Eye (tissue), 1 donor: ENCODE measurements at regions not wholly inside any gene's neighbourhood (a gene's known extent, or its start where the extent isn't known, plus 50 kb on each side); places are given as distances from the start of the nearest gene placed in this dataset.
"Not testable (repeated sequence)": the region's sequence is repeated elsewhere in the genome, so short reads cannot be mapped to it uniquely, and the experiment has no call there.

ENCODE experiments used
- DNase-seq: peaks from one replicate; pipeline ENCODE4 v3.0.0-alpha.2; 2015

DNA sequence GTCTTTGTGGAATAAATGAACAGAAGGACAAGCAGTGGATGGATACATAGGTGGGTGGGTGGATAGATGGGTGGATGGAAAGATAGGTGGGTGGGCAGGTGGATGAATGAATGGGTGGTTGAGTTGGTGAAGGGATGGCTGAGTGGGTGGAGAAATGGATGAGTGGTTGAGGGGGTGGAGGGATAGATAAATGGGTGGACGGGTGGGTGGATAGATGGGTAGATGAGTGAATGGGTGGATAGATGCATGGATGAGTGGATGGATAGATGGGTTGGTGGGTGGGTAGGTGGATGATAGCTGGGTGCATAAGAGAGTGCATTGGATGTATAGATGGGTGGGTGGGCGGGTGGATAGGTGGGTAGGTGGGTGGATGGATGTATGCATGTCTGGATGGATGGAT lies 63.5 kb downstream of the UNC93B1 start:
- not testable (repeated sequence) for DNase-seq

DNA sequence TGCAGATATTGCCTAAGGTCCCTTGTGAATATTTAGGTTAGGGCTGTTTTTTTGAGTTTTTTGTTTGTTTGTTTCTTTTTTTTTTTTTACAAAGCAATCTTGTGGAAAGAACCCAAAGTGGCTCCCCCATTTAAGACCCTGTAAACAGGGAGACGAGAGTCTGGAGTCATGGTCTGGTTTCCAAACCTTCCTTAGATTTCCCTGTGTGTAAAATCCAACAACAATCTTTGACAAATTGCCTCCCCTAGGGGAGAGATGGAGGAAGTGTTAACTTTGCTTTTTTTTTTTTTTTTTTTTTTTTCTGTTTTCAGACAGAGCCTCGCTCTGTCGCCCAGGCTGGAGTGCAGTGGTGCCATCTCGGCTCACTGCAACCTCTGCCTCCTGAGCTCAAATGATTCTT lies 64.9 kb downstream of the UNC93B1 start:
- not testable (repeated sequence) for DNase-seq

DNA sequence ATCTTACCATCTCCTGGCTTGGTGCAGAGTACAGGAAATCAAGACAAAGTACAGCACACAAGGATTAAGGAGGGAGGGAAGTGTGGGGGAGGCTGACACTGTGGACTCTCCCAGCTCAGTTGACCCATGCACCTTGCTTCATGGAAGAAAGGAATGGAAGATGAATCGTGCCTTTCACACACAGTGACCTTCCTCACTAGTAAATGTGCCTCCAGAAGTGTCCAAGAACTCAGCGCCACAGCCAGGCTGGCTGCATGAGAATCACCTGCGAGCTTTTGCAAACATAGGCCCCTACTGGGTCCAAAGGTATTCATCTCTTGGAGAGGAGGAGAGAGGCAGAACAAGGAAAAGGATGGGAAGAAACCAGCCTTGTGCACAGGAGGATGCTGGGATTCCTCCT lies 65.5 kb downstream of the UNC93B1 start:
- not testable (repeated sequence) for DNase-seq

DNA sequence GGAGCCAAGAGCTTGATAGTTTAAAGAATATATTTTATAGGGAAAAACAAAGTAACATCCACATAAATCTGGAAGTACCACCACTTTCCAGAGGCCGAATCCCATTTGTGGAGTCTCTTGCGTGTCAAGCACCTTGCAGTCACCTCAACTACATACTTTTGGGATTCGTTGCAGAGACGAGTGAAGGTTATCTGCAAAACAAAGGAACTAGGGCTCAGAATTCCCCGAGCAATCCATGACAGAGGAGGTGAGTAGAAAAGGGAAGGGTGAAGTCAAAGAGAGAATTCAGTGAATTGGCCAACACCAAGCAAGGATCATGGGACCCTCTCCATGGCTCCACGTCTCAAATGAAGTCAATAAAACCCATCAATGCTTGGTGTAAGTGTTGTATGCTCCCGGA lies 80.3 kb downstream of the UNC93B1 start:
- DNase-seq, result not testable (repeated sequence)

DNA sequence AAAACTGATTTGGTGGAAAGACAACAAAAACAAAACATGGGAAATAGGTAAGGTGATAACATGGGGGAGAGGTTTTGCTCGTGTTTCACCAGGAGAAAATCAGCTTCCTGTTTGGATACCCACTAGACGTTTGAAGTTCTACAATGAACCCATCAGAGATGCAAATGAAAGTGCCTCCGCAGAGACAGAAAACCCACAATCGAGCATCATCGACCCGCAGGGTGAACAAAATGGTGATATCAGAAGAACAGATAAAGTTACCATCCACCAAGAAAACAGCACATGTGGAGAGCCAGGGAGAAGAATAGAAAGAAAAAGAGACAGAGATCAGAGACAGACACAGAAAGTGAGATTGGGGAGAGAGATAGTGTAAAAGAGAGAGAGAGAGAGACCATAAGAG lies 83.4 kb downstream of the UNC93B1 start:
- DNase-seq, result not testable (repeated sequence)

GRCh38 chr11:67912184-67912583 lies 91.7 kb downstream of the UNC93B1 start:
- not testable (repeated sequence) for DNase-seq

DNA sequence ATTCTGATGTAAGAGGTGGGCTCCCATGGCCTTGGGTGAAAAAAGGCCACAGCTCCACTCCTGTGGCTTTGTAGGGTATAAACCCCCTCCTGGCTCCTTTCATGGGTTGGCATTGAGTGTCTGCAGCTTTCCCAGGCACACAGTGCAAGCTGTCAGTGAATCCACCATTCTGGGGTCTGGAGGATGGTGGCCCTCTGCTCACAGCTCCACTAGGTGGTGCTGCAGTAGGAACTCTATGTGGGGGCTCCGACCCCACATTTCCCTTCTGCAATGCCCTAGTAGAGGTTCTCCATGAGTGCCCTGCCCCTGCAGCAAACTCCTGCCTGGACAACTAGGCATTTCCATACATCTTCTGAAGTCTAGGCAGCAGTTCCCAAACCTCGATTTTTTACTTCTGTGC lies 92.7 kb downstream of the UNC93B1 start:
- DNase-seq, result not testable (repeated sequence)

GRCh38 chr11:67910803-67911202 lies 93.1 kb downstream of the UNC93B1 start:
- not testable (repeated sequence) for DNase-seq

- DNase-seq, result not testable (repeated sequence)
Measured at GRCh38 chr11:67906969-67907368, 96.9 kb downstream of the UNC93B1 start.

DNA sequence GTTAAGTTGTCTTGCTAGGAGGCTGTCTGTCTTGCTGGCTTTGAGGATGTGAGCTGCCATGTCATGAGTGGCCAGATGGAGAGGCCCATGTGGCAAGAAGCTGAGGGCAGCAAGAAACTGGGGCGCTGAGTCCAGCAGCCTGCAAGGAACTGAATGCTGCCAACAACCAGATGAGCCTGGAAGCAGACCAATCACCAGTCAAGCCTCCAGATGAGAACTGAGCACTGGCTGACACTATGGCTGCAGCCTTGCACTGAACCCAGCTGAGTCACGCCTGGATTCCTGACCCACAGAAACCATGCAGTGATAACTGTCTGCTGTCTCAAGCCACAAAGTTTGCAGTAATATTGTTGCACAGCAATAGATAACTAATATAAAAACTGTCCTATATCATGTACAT lies 104.4 kb downstream of the UNC93B1 start:
- DNase-seq, result not testable (repeated sequence)

DNA sequence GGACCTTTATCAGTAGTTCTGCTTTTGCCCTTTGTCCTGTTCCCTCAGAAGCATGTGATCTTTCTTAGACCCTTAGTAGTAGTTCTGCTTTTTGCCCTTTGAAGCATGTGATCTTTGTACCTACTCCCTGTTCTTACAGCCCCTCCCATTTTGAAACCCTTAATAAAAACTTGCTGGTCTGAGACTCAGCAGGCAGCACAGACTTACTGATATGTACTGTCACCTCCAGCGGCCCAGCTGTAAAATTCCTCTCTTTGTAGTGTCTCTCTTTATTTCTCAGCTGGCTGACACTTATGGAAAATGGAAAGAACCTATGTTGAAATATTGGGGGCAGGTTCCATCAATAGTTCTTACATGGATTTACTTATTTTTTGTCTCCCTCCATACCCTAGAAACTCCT lies 110.4 kb downstream of the UNC93B1 start:
- not testable (repeated sequence) for DNase-seq

GRCh38 chr11:67889646-67890045 lies 114.3 kb downstream of the UNC93B1 start:
- DNase-seq, result not testable (repeated sequence)

- not testable (repeated sequence) for DNase-seq
Measured at GRCh38 chr11:67888056-67888455, 115.8 kb downstream of the UNC93B1 start.

- not testable (repeated sequence) for DNase-seq
Measured at GRCh38 chr11:67886672-67887071, 117.2 kb downstream of the UNC93B1 start.

DNA sequence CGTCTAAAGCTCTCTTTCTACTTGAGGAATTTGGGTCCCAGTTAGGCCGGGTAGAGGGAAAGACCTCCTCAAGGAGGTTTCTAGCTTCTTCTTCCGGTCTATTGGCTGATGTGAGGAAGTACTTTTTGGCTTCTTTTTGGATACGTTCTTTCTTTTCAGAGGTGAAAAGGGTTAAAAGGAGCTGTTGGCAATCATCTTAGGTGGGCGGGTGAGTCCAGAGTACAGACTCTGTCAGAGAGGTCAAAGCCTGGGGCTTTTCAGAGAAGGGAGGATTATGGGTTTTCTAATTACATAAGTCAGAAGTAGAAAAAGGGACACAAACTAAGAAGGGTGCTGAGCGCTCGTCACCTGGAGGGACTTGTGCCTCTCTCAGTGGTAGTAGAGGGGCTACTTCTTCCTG lies 117.7 kb downstream of the UNC93B1 start:
- not testable (repeated sequence) for DNase-seq

GRCh38 chr11:67885574-67885973 lies 118.3 kb downstream of the UNC93B1 start:
- DNase-seq, result not testable (repeated sequence)

GRCh38 chr11:67884761-67885558 lies 118.9 kb downstream of the UNC93B1 start:
- peak; percentile 12 for DNase-seq

- not testable (repeated sequence) for DNase-seq
Measured at GRCh38 chr11:67884073-67884757, 119.7 kb downstream of the UNC93B1 start.

- not testable (repeated sequence) for DNase-seq
Measured at GRCh38 chr11:67882304-67882703, 121.6 kb downstream of the UNC93B1 start.

GRCh38 chr11:67881836-67882235 lies 122.1 kb downstream of the UNC93B1 start:
- not testable (repeated sequence) for DNase-seq

- DNase-seq, result not testable (repeated sequence)
Measured at GRCh38 chr11:67880594-67881196, 123.2 kb downstream of the UNC93B1 start.

GRCh38 chr11:67878666-67879065 lies 125.2 kb downstream of the UNC93B1 start:
- DNase-seq, result not testable (repeated sequence)

GRCh38 chr11:67877316-67877715 lies 126.6 kb downstream of the UNC93B1 start:
- not testable (repeated sequence) for DNase-seq

GRCh38 chr11:67873223-67873622 lies 130.7 kb downstream of the UNC93B1 start:
- not testable (repeated sequence) for DNase-seq
